ENCODE measurements at regions not wholly inside any gene's neighbourhood (a gene's known extent, or its start where the extent isn't known, plus 50 kb on each side); places are given as distances from the start of the nearest gene placed in this dataset.
"Not testable (repeated sequence)": the region's sequence is repeated elsewhere in the genome, so short reads cannot be mapped to it uniquely, and the experiment has no call there.

- in situ Hi-C loops (cut with HindIII; ENCODE audit: low pct_unique_long_range_greater_than_20kb, low sequenced_read_pairs) = no loop called here
- DNase-seq (ENCODE audit: low read depth, low spot score) = no peak
These were observed 342.5 kb downstream of the TEX29 start for GRCh38 chr13:111662895-111663294.

DNA sequence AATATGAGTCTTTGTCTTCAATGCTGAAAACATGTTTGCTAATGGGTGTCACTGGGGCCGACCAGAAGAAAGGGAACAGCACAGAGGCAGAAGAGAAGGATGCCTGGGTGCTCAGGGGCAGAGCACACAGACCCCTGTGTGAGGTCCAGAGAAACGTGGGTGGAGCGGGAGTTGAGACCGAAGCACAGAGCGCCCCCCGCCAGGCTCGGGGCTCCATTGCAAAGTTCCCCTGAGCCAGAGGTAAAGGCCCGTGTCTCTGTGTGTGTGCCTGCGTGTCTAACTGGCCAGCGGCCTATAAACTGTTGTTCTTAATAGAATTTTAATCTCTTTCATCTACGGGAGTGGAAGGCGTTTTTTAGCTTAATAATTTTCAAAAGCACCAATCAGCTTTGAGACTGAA lies 343.1 kb downstream of the TEX29 start:
- DNase-seq (ENCODE audit: low read depth, low spot score) = no peak
- in situ Hi-C loops (cut with HindIII; ENCODE audit: low pct_unique_long_range_greater_than_20kb, low sequenced_read_pairs) = no loop called here

DNA sequence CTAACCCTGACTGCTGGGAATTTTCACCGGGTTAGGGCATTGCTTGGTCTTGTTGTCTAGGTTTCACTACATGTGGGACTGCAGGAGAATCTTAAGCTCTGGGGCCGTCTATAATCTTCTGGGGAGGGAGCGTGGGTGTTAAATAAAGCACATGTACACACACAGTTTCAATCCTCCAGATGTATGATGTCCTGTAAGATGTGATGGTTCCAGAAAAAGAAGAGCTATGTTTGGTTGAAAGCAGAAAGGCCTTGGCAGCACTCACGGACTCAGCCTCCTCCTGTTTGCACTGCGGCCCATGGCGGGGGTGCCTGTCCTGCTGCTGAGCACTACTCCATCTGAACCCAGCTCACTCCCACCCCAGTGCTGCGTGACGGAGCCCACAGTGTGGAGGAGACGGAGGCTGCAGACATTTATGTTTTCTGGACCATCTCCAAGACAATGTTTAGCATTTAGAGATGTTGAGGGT lies 343.5 kb downstream of the TEX29 start:
- in situ Hi-C loops (cut with HindIII; ENCODE audit: low pct_unique_long_range_greater_than_20kb, low sequenced_read_pairs) = no loop called here
- no peak for DNase-seq (ENCODE audit: low read depth, low spot score)

GRCh38 chr13:111664696-111665095 lies 344.3 kb downstream of the TEX29 start:
- no peak for DNase-seq (ENCODE audit: low read depth, low spot score)
- in situ Hi-C loops (cut with HindIII; ENCODE audit: low pct_unique_long_range_greater_than_20kb, low sequenced_read_pairs) = no loop called here

- in situ Hi-C loops (cut with HindIII; ENCODE audit: low pct_unique_long_range_greater_than_20kb, low sequenced_read_pairs) = no loop called here
- DNase-seq (ENCODE audit: low read depth, low spot score) = no peak
These were observed 345.3 kb downstream of the TEX29 start for GRCh38 chr13:111665691-111666095.

DNA sequence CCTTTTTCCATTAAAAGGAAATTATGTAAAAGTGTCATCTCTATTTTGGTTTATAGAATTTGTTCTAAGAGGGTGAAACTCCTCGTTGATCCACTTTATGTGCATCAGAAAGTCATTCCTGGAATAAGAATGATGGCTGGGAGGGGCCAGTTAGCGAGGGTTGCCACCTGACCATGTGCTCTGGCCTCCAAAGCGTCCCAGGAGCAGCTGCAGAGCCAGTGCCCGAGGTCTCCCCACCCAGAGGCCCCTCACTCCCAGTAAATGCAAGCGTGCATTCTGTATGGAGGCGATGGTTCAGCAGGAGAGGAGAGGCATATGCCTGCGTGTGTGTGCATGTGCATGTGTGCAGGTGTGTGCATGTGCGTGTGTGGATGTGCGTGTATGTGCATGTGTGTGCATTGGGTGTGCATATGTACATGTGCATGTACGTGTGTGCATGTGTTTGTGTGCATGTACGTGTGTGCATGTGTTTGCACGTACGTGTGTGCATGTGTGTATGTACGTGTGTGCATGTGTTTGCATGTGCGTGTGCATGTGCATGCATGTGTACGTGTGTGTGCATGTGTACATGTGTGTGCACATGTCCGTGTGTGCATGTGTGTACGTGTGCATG lies 345.8 kb downstream of the TEX29 start:
- in situ Hi-C loops (cut with HindIII; ENCODE audit: low pct_unique_long_range_greater_than_20kb, low sequenced_read_pairs) = no loop called here
- DNase-seq (ENCODE audit: low read depth, low spot score) = no peak

GRCh38 chr13:111667757-111668156 lies 347.3 kb downstream of the TEX29 start:
- in situ Hi-C loops (cut with HindIII; ENCODE audit: low pct_unique_long_range_greater_than_20kb, low sequenced_read_pairs) = no loop called here

GRCh38 chr13:111668451-111668850 lies 348.0 kb downstream of the TEX29 start:
- no peak for DNase-seq (ENCODE audit: low read depth, low spot score)
- in situ Hi-C loops (cut with HindIII; ENCODE audit: low pct_unique_long_range_greater_than_20kb, low sequenced_read_pairs) = no loop called here

More at GRCh38 chr13:111667757-111668156, 347.3 kb downstream of the TEX29 start:
- no peak for DNase-seq (ENCODE audit: low read depth, low spot score)

DNA sequence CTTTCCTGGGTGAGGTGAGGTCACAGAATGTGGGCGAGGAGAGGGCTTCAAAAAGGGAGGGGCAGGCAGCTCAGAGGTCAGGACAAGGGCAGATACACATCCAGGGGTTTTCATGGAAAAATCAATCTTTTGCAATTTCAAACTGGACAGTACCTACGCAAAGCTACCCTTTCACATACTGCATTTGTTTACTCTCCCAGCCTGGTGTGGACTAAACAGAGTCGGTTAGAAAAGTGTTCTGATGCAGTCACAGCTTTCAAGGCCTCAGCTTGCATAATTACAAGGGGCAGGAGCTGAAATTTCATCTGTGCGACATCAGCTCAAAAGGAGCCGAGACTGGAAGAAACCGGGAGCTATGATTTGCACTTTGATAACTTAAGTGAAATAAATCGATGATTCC lies 351.8 kb downstream of the TEX29 start:
- in situ Hi-C loops (cut with HindIII; ENCODE audit: low pct_unique_long_range_greater_than_20kb, low sequenced_read_pairs); DNase-seq (ENCODE audit: low read depth, low spot score): not testable (repeated sequence)

GRCh38 chr13:111678120-111678882 lies 357.9 kb downstream of the TEX29 start:
- in situ Hi-C loops (cut with HindIII; ENCODE audit: low pct_unique_long_range_greater_than_20kb, low sequenced_read_pairs); DNase-seq (ENCODE audit: low read depth, low spot score): not testable (repeated sequence)

- in situ Hi-C loops (cut with HindIII; ENCODE audit: low pct_unique_long_range_greater_than_20kb, low sequenced_read_pairs); DNase-seq (ENCODE audit: low read depth, low spot score): not testable (repeated sequence)
These were observed 359.2 kb downstream of the TEX29 start for GRCh38 chr13:111679645-111680044.

DNA sequence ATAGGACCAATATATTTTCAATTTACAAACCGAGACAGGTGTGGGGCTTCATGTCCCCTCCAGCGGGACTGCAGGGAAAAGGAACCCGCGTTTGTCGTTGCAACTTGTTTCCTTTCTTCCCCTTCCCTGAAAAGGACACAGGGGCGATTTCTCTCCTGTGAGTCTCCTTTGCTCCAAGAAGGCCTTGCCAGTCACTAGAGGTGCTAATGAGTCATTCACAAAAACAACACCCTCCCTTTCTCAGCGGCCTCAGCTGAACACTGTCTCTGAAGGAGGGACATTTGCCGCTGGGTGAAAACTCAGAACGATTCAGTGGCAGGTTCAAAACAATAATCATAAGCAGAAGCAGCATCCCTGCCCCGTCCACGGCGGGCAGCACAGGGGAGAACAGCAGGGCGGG lies 359.7 kb downstream of the TEX29 start:
- DNase-seq (ENCODE audit: low read depth, low spot score); in situ Hi-C loops (cut with HindIII; ENCODE audit: low pct_unique_long_range_greater_than_20kb, low sequenced_read_pairs): not testable (repeated sequence)

DNA sequence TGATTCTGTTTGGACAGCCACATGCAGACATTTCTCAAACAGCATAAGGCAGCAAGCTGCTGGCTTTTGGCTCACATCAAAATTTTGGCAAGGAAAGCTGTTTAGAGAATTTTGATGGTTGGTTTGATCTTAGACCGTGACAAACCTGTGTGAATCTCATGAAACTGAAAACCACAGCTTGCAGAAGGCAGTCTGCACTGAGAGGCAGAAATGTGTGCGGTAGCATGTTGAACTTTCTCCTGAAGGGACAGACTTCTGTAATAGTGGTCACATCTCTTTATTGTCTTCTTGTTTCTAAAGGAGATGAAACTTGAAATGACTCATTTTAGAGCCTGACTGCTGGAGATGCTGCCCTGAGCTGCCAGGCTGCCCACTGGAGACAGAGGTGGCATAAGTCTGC lies 371.6 kb downstream of the TEX29 start:
- in situ Hi-C loops (cut with HindIII; ENCODE audit: low pct_unique_long_range_greater_than_20kb, low sequenced_read_pairs); DNase-seq (ENCODE audit: low read depth, low spot score): not testable (repeated sequence)

- in situ Hi-C loops (cut with HindIII; ENCODE audit: low pct_unique_long_range_greater_than_20kb, low sequenced_read_pairs); DNase-seq (ENCODE audit: low read depth, low spot score): not testable (repeated sequence)
These were observed 370.8 kb upstream of the SOX1 start for GRCh38 chr13:111696121-111696520.

DNA sequence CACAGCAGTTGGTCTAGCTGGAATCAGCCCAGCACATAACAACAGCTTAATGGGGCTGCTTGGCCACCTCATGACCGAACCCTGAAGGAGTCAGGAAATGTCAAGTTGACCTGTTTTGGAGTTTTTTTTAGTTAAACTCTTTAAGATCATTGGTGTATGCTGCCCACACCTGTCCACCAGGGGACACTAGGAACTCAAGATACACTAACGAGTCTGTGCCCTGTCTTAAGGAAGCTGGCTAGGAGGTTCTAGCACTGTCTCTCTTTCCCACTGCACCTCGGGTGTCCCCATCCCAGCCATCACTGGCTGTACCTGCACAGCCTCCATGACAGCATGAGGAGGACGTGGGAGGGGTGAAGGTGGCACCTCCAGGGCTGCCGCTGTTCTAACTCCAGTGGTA lies 364.9 kb upstream of the SOX1 start:
- DNase-seq (ENCODE audit: low read depth, low spot score); in situ Hi-C loops (cut with HindIII; ENCODE audit: low pct_unique_long_range_greater_than_20kb, low sequenced_read_pairs): not testable (repeated sequence)

All from SK-MEL-5 (cell line).